Endothelial cell of umbilical vein (primary cell): ENCODE measurements at regions not wholly inside any gene's neighbourhood (a gene's known extent, or its start where the extent isn't known, plus 50 kb on each side); places are given as distances from the start of the nearest gene placed in this dataset.
"Not testable (repeated sequence)": the region's sequence is repeated elsewhere in the genome, so short reads cannot be mapped to it uniquely, and the experiment has no call there.

Source experiments
- BruUV-seq: library from RNA; stranded (reverse); fragments of 400-500 nt; replicated peaks from 2 replicates; lab custom pipeline; 2021; lab: Mats Ljungman, UMichigan
- CTCF ChIA-PET: fragments of 300-600, 350-600 bp; sonication (Branson Sonifier 250); formaldehyde crosslinking; loops from one replicate; lab custom pipeline; 2021; ENCODE audit warnings: antibody characterized with exemption, inconsistent platforms; lab: Charles Lee
- POLR2A ChIA-PET: fragments of 300-600, 350-600 bp; sonication (Branson Sonifier 250); formaldehyde crosslinking; loops from one replicate; lab custom pipeline; 2021; ENCODE audit warnings: antibody characterized with exemption, inconsistent platforms; lab: Charles Lee
- DNase-seq: peaks from one replicate; pipeline ENCODE4 v3.0.0-alpha.2; 2011; ENCODE audit warnings: low read depth, low spot score
- FAIRE-seq: peaks from 2 replicates; lab custom pipeline; 2011; peaks lifted over from hg19 to GRCh38; lab: Jason Lieb, UNC
- H2AFZ ChIP-seq: 2 replicates; pipeline ENCODE4 v1.6.0; 2012; ENCODE audit warnings: low read depth, low read length, control low read depth, inconsistent platforms
- H3K27ac ChIP-seq: 2 replicates; pipeline ENCODE4 v1.5.1; 2011; ENCODE audit warnings: low read depth, mild to moderate bottlenecking, control low read depth, low read length, moderate library complexity; ENCODE audit not compliant: insufficient read depth
- H3K27me3 ChIP-seq, 2 experiments: 2 replicates each; pipeline versions ENCODE4 v1.6.0 to v1.6.1; 2011; ENCODE audit warnings: low read length in 2 of 2, mixed read lengths in 1 of 2; ENCODE audit not compliant: control insufficient read depth in 2 of 2, insufficient read depth in 2 of 2
- H3K36me3 ChIP-seq, 2 experiments: 2 replicates in 1 of 2; 3 replicates in 1 of 2; pipeline ENCODE4 v1.5.1; 2011; ENCODE audit warnings: low read length in 2 of 2, mild to moderate bottlenecking in 1 of 2, moderate library complexity in 1 of 2; ENCODE audit not compliant: control insufficient read depth in 2 of 2, insufficient read depth in 2 of 2; ENCODE audit errors: extremely low read depth in 1 of 2
- H3K4me1 ChIP-seq: 3 replicates; pipeline ENCODE4 v1.5.1; 2011; ENCODE audit warnings: mild to moderate bottlenecking, low read length; ENCODE audit not compliant: control insufficient read depth, insufficient read depth; ENCODE audit errors: extremely low read depth
- H3K4me2 ChIP-seq: 2 replicates; pipeline ENCODE4 v1.6.1; 2011; ENCODE audit warnings: low read length, control low read depth, mixed read lengths; ENCODE audit not compliant: insufficient read depth
- H3K4me3 ChIP-seq, 3 experiments: fragments of 200-600 bp in 1 of 3; sonication (generic), shearing (Covaris generic) in 1 of 3; replicated peaks in 1 of 3; 2 replicates each; pipeline ENCODE4 v1.5.1; 2011 to 2016; ENCODE audit warnings: control low read depth in 3 of 3, low read length in 3 of 3, mild to moderate bottlenecking in 2 of 3, inconsistent platforms in 1 of 3, low read depth in 1 of 3, moderate library complexity in 1 of 3; ENCODE audit not compliant: insufficient read depth in 1 of 3
- H3K79me2 ChIP-seq: 2 replicates; pipeline ENCODE4 v1.6.0; 2012; ENCODE audit warnings: low read length, inconsistent platforms; ENCODE audit not compliant: control insufficient read depth, insufficient read depth
- H3K9ac ChIP-seq: replicated peaks from 2 replicates; pipeline ENCODE3; 2011; ENCODE audit warnings: low read length, control low read depth; ENCODE audit not compliant: insufficient read depth; ENCODE audit errors: extremely low read depth
- H3K9me1 ChIP-seq: replicated peaks from 3 replicates; pipeline ENCODE4 v1.6.0; 2011; ENCODE audit warnings: mild to moderate bottlenecking, low read length; ENCODE audit not compliant: control insufficient read depth, insufficient read depth; ENCODE audit errors: extremely low read depth
- H3K9me3 ChIP-seq: replicated peaks from 2 replicates; pipeline ENCODE4 v1.5.1; 2012; ENCODE audit warnings: low read length, inconsistent platforms; ENCODE audit not compliant: control insufficient read depth, insufficient read depth
- H4K20me1 ChIP-seq: replicated peaks from 2 replicates; pipeline ENCODE3; 2011; ENCODE audit warnings: mild to moderate bottlenecking, low read length; ENCODE audit not compliant: control insufficient read depth, insufficient read depth; ENCODE audit errors: extremely low read depth
- CTCF ChIP-seq, 2 donors: IDR thresholded peaks; 1 replicate in 1 of 2; 2 replicates in 1 of 2; pipeline ENCODE4 v1.5.1; 2011; ENCODE audit warnings: low read length in 2 of 2, mild to moderate bottlenecking in 2 of 2, moderate library complexity in 2 of 2, control low read depth in 1 of 2, inconsistent platforms in 1 of 2, low read depth in 1 of 2; ENCODE audit not compliant: insufficient read depth in 1 of 2; ENCODE audit errors: extremely low read depth in 1 of 2
- EZH2 ChIP-seq: IDR thresholded peaks from 2 replicates; pipeline ENCODE4 v1.6.1; 2012; ENCODE audit warnings: borderline replicate concordance, low read depth, mild to moderate bottlenecking, moderate library complexity, low read length, inconsistent platforms; ENCODE audit not compliant: severe bottlenecking
- FOS ChIP-seq: IDR thresholded peaks from 2 replicates; pipeline ENCODE4 v1.6.1; 2011; ENCODE audit warnings: mild to moderate bottlenecking, low read length, moderate library complexity, borderline replicate concordance; ENCODE audit not compliant: insufficient read depth
- GATA2 ChIP-seq: IDR thresholded peaks from 2 replicates; pipeline ENCODE4 v1.7.0; 2011; ENCODE audit warnings: low read depth, mild to moderate bottlenecking, moderate library complexity, mixed read lengths, low read length; ENCODE audit not compliant: insufficient read length, insufficient read depth
- JUN ChIP-seq: IDR thresholded peaks from 2 replicates; pipeline ENCODE4 v1.6.1; 2011; ENCODE audit warnings: borderline replicate concordance, low read depth; ENCODE audit not compliant: insufficient read length, insufficient read depth
- MAX ChIP-seq: IDR thresholded peaks from 2 replicates; pipeline ENCODE4 v1.6.1; 2011; ENCODE audit not compliant: insufficient read depth, insufficient read length
- MYC ChIP-seq: IDR thresholded peaks from one replicate; pipeline ENCODE4 v1.6.1; 2011; ENCODE audit warnings: mild to moderate bottlenecking, low read depth, low read length
- POLR2A ChIP-seq: IDR thresholded peaks from 2 replicates; pipeline ENCODE4 v1.6.1; 2012; ENCODE audit warnings: low read depth, mild to moderate bottlenecking, control low read depth, low read length
- POLR2AphosphoS5 ChIP-seq: IDR thresholded peaks from 2 replicates; pipeline ENCODE4 v1.6.1; 2012; ENCODE audit warnings: low read depth, mild to moderate bottlenecking, control low read depth, low read length, moderate library complexity; ENCODE audit not compliant: insufficient read depth
- dilution Hi-C: fragments of 300-500 bp; cut with MboI; formaldehyde crosslinking; loops from one replicate; pipeline ENCODE4 v1.15.0; 2019; ENCODE audit warnings: low sequenced_read_pairs; ENCODE audit not compliant: extremely low pct_ligation_motif_present
- intact Hi-C: fragments of 100-400 bp; cut with micrococcal nuclease; formaldehyde crosslinking; loops from one replicate; pipeline ENCODE4 v1.10.0; 2022

- H3K36me3 ChIP-seq, H3K4me3 ChIP-seq, H3K79me2 ChIP-seq, H3K9ac ChIP-seq, dilution Hi-C loops, DNase-seq, BruUV-seq, H2AFZ ChIP-seq, H4K20me1 ChIP-seq, intact Hi-C loops, H3K27ac ChIP-seq, H3K9me3 ChIP-seq, FAIRE-seq, POLR2A ChIA-PET, H3K9me1 ChIP-seq, H3K4me2 ChIP-seq, H3K27me3 ChIP-seq: not testable (repeated sequence)
- CTCF ChIA-PET = interaction anchor here (1.1 to 1.3 kb wide), 3 partner anchors 9 to 323 kb away, joined by 3 read pairs; no protein-coding TSS in a partner anchor
- peaks cover 11% of the 10 kb centered on the region for H3K4me1 ChIP-seq
Observed at GRCh38 chr7:29751012-29751411, 55.3 kb upstream of the WIPF3 start.

GRCh38 chr7:29754874-29755490, 51.3 kb upstream of the WIPF3 start:
- intact Hi-C loops = no loop called here
- H3K9ac ChIP-seq = no peak overlapping the region
- dilution Hi-C loops = no loop called here
- TF ChIP-seq EZH2 (no peak), GATA2 (no peak), POLR2AphosphoS5 (no peak), FOS (no peak), MAX (no peak), JUN (no peak), CTCF (IDR thresholded peaks at IDR 0.05; ENCODE audit: extremely low read depth in 1 of 2, insufficient read depth in 1 of 2, low read depth in 1 of 2, low read length in 2 of 2) (no peak), POLR2A (no peak), MYC (no peak)
- no peaks in the 10 kb centered on the region for H4K20me1 ChIP-seq
- H3K27me3 ChIP-seq = peaks cover 2 to 4% of the 10 kb centered on the region in 2 experiments
- H2AFZ ChIP-seq = no peak overlapping the region
- no peaks in the 10 kb centered on the region for H3K9me1 ChIP-seq
- no peaks in the 10 kb centered on the region for H3K79me2 ChIP-seq
- H3K4me2 ChIP-seq = peak overlapping the region; percentile 18
- no peak overlapping the region for H3K4me3 ChIP-seq
- FAIRE-seq = peak; percentile 64
- no peaks in the 10 kb centered on the region for H3K9me3 ChIP-seq
- no peak overlapping the region for H3K27ac ChIP-seq
- CTCF ChIA-PET = interaction anchor here (0.9 to 1.7 kb wide), 3 partner anchors 10 to 167 kb away, joined by 3 to 4 read pairs (median 3); no protein-coding TSS in a partner anchor
- peaks cover 6% of the 10 kb centered on the region for H3K4me1 ChIP-seq
- no TSS peak for BruUV-seq
- peak; percentile 89 for DNase-seq
- H3K36me3 ChIP-seq = no peaks in the 10 kb centered on the region
- POLR2A ChIA-PET = no interaction called here
